H9 (cell line): ENCODE measurements at regions not wholly inside any gene's neighbourhood (a gene's known extent, or its start where the extent isn't known, plus 50 kb on each side); places are given as distances from the start of the nearest gene placed in this dataset.

Experiments
- DNase-seq: peaks from one replicate; pipeline ENCODE4 v3.0.0-alpha.2; 2017
- H2AFZ ChIP-seq: one replicate; pipeline ENCODE4 v1.6.1; 2013; ENCODE audit warnings: mild to moderate bottlenecking, low read length, control low read depth, moderate library complexity
- H2AK5ac ChIP-seq: 2 replicates; pipeline ENCODE4 v1.6.1; 2013; ENCODE audit warnings: low read length, control low read depth, mixed read lengths; ENCODE audit not compliant: insufficient read length
- H2BK120ac ChIP-seq: one replicate; pipeline ENCODE4 v1.6.1; 2013; ENCODE audit warnings: low read depth, mild to moderate bottlenecking, low read length, control low read depth, inconsistent platforms; ENCODE audit not compliant: poor library complexity, severe bottlenecking
- H2BK12ac ChIP-seq: 2 replicates; pipeline ENCODE4 v1.6.1; 2013; ENCODE audit warnings: low read length, control low read depth, mixed read lengths, low read depth; ENCODE audit not compliant: insufficient read length
- H2BK15ac ChIP-seq: 2 replicates; pipeline ENCODE4 v1.6.1; 2013; ENCODE audit warnings: low read depth, low read length, control low read depth
- H2BK20ac ChIP-seq: one replicate; pipeline ENCODE4 v1.6.1; 2013; ENCODE audit warnings: low read depth, mild to moderate bottlenecking, low read length, control low read depth, inconsistent platforms; ENCODE audit not compliant: poor library complexity, severe bottlenecking
- H2BK5ac ChIP-seq: 2 replicates; pipeline ENCODE4 v1.6.1; 2013; ENCODE audit warnings: low read length, control low read depth, mixed read lengths; ENCODE audit not compliant: insufficient read length
- H3K14ac ChIP-seq: 2 replicates; pipeline ENCODE4 v1.6.1; 2013; ENCODE audit warnings: low read length, control low read depth; ENCODE audit not compliant: insufficient read depth
- H3K18ac ChIP-seq: 2 replicates; pipeline ENCODE4 v1.6.1; 2013; ENCODE audit warnings: low read depth, mild to moderate bottlenecking, mixed read lengths, low read length, control low read depth; ENCODE audit not compliant: insufficient read length
- H3K23ac ChIP-seq: 2 replicates; pipeline ENCODE4 v1.6.1; 2013; ENCODE audit warnings: low read length, control low read depth, mixed read lengths, low read depth; ENCODE audit not compliant: insufficient read length
- H3K23me2 ChIP-seq: 2 replicates; pipeline ENCODE4 v1.6.1; 2013; ENCODE audit warnings: low read depth, mild to moderate bottlenecking, mixed read lengths, low read length, control low read depth; ENCODE audit not compliant: insufficient read length, poor library complexity, severe bottlenecking
- H3K27ac ChIP-seq: 2 replicates; pipeline ENCODE4 v1.5.1; 2013; ENCODE audit warnings: low read length, control low read depth, mixed read lengths, low read depth; ENCODE audit not compliant: insufficient read length
- H3K27me3 ChIP-seq: 2 replicates; pipeline ENCODE4 v1.6.1; 2013; ENCODE audit warnings: low read length, control low read depth, inconsistent platforms; ENCODE audit not compliant: insufficient read depth
- H3K4ac ChIP-seq: 2 replicates; pipeline ENCODE4 v1.6.1; 2013; ENCODE audit warnings: low read depth, mild to moderate bottlenecking, control low read depth, inconsistent platforms, low read length, moderate library complexity
- H3K4me1 ChIP-seq: 2 replicates; pipeline ENCODE4 v1.6.1; 2013; ENCODE audit warnings: low read length, control low read depth, inconsistent platforms; ENCODE audit not compliant: insufficient read depth
- H3K4me2 ChIP-seq: 2 replicates; pipeline ENCODE4 v1.6.1; 2013; ENCODE audit warnings: low read length, control low read depth, mixed read lengths; ENCODE audit not compliant: insufficient read length, insufficient read depth
- H3K56ac ChIP-seq: 2 replicates; pipeline ENCODE4 v1.6.1; 2013; ENCODE audit warnings: low read depth, mild to moderate bottlenecking, mixed read lengths, low read length, control low read depth; ENCODE audit not compliant: insufficient read length
- H3K79me1 ChIP-seq: 2 replicates; pipeline ENCODE4 v1.6.1; 2013; ENCODE audit warnings: low read depth, mild to moderate bottlenecking, moderate library complexity, low read length, control low read depth, inconsistent platforms; ENCODE audit not compliant: insufficient read depth, poor library complexity, severe bottlenecking
- H3K79me2 ChIP-seq: 2 replicates; pipeline ENCODE4 v1.6.1; 2013; ENCODE audit warnings: low read length, control low read depth, inconsistent platforms; ENCODE audit not compliant: insufficient read depth
- H3K9ac ChIP-seq: 2 replicates; pipeline ENCODE4 v1.6.1; 2013; ENCODE audit warnings: low read length, control low read depth, mixed read lengths; ENCODE audit not compliant: insufficient read length; ENCODE audit errors: extremely low read depth
- H3K9me3 ChIP-seq: one replicate; pipeline ENCODE4 v1.6.1; 2013; ENCODE audit warnings: low read depth, low read length, inconsistent platforms; ENCODE audit not compliant: control insufficient read depth
- H3T11ph ChIP-seq: one replicate; pipeline ENCODE4 v1.6.1; 2013; ENCODE audit warnings: mild to moderate bottlenecking, low read length, control low read depth, inconsistent platforms
- H4K20me1 ChIP-seq: one replicate; pipeline ENCODE4 v1.6.1; 2013; ENCODE audit not compliant: control insufficient read depth, insufficient read length, insufficient read depth
- H4K5ac ChIP-seq: 2 replicates; pipeline ENCODE4 v1.6.1; 2013; ENCODE audit warnings: low read depth, mild to moderate bottlenecking, mixed read lengths, low read length, control low read depth; ENCODE audit not compliant: insufficient read length
- H4K8ac ChIP-seq: replicated peaks from 2 replicates; pipeline ENCODE4 v1.6.1; 2013; ENCODE audit warnings: low read length, control low read depth, mixed read lengths, low read depth; ENCODE audit not compliant: insufficient read length
- H4K91ac ChIP-seq: 2 replicates; pipeline ENCODE4 v1.6.1; 2013; ENCODE audit warnings: low read depth, mild to moderate bottlenecking, moderate library complexity, mixed read lengths, low read length, control low read depth; ENCODE audit not compliant: insufficient read length
- H3K27ac Mint-ChIP-seq, 3 experiments: 2 replicates in 2 of 3; 3 replicates in 1 of 3; pipeline ENCODE4 v1.8.0; 2020 to 2021; ENCODE audit warnings: mixed read lengths in 3 of 3, mild to moderate bottlenecking in 1 of 3, moderate library complexity in 1 of 3
- H3K27me3 Mint-ChIP-seq: 2 replicates; pipeline ENCODE4 v1.8.0; 2021; ENCODE audit warnings: low read depth, mild to moderate bottlenecking, moderate library complexity, mixed read lengths
- H3K36me3 Mint-ChIP-seq, 3 experiments: 2 replicates in 2 of 3; 3 replicates in 1 of 3; pipeline ENCODE4 v1.8.0; 2020 to 2021; ENCODE audit warnings: low read depth in 3 of 3, mixed read lengths in 3 of 3; ENCODE audit not compliant: insufficient read depth in 1 of 3
- H3K4me1 Mint-ChIP-seq, 2 experiments: 2 replicates each; pipeline ENCODE4 v1.8.0; 2020; ENCODE audit warnings: mixed read lengths in 2 of 2
- H3K4me3 Mint-ChIP-seq, 2 experiments: 2 replicates in 1 of 2; 3 replicates in 1 of 2; pipeline ENCODE4 v1.8.0; 2020 to 2021; ENCODE audit warnings: mild to moderate bottlenecking in 2 of 2, mixed read lengths in 2 of 2, moderate library complexity in 1 of 2
- H3K9me3 Mint-ChIP-seq, 2 experiments: 2 replicates in 1 of 2; 3 replicates in 1 of 2; pipeline ENCODE4 v1.8.0; 2020; ENCODE audit warnings: mild to moderate bottlenecking in 2 of 2, mixed read lengths in 2 of 2, moderate library complexity in 1 of 2
- WGBS: extraction: QIAGEN DNeasy Blood & Tissue Kit; methylation state at CpG from one replicate; pipeline ENCODE4 v1.1.7; 2013; ENCODE audit warnings: missing lambda C conversion rate, low lambda C conversion rate, mixed read lengths; ENCODE audit not compliant: insufficient read length; ENCODE audit errors: extremely low coverage; 5-methylcytosine and 5-hydroxymethylcytosine counted together
- TF ChIP-seq, protein P1 (sequence below): fragments of 200-600 bp; sonication (generic); conservative IDR thresholded peaks from 3 replicates; pipeline ENCODE4 v1.8.0; 2021; ENCODE audit warnings: antibody characterized with exemption, mild to moderate bottlenecking

DNA sequence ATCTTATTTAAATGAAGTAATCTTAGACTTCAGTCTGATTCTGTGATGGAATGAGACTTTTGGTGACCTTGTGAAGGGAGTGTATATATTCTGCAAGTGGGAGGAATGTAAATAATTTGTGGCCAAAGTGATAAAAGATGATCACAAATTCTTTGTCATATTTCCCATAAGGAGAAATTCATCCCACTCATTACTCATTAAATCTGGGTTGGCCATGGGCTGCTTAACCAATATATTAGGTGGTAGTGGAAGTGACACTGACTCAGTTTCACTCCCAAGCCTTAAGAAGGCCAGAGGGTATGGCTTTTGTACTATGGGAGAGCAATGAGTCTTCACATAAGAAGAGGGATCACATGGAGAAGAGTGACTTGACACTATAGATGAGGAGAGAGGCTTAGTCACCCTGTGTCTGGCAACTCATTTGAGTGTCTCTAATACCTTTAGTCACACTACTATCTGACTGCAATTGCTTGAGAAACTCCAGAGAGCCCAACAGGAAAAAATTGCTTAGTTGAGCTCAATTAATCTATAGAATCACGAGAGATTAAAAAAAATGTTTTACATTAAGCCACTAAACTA lies 408.2 kb upstream of the PITX2 start:
- Histone ChIP-seq H2BK20ac (no peak overlapping the region), H2AK5ac (no peak overlapping the region), H2AFZ (no peak overlapping the region), H3K23ac (no peak overlapping the region), H3K4ac (no peak overlapping the region), H3K27ac (no peak overlapping the region), H3K9me3 (no peaks in the 10 kb centered on the region), H4K20me1 (no peaks in the 10 kb centered on the region), H2BK12ac (no peak overlapping the region), H2BK5ac (no peak overlapping the region), H3K4me2 (no peak overlapping the region), H4K91ac (no peak overlapping the region), H4K8ac (no peak overlapping the region), H2BK15ac (no peak overlapping the region), H3K18ac (no peak overlapping the region), H3K23me2 (no peaks in the 10 kb centered on the region), H3K27me3 (no peaks in the 10 kb centered on the region), H3T11ph (no peak overlapping the region), H3K79me1 (no peaks in the 10 kb centered on the region), H3K56ac (no peak overlapping the region), H4K5ac (no peak overlapping the region), H3K4me1 (no peaks in the 10 kb centered on the region; the same call in 1 of the 2 replicates), H2BK120ac (no peak overlapping the region), H3K14ac (no peak overlapping the region), H3K9ac (no peak overlapping the region), H3K79me2 (no peaks in the 10 kb centered on the region)
- Mint-ChIP-seq H3K4me3 (no peak overlapping the region), H3K9me3 (peaks cover 0 to 2% of the 10 kb centered on the region in 2 experiments; a peak in 1 of 5 replicates), H3K36me3 (peaks cover 0 to 3% (median 2%) of the 10 kb centered on the region in 3 experiments; a peak in 2 of 7 replicates), H3K27me3 (no peaks in the 10 kb centered on the region), H3K4me1 (peaks cover 4 to 16% of the 10 kb centered on the region in 2 experiments), H3K27ac (no peak overlapping the region)
- no CpG with 5 or more reads among the region's 1 CpG for WGBS
- no peak for DNase-seq
- TF ChIP-seq, protein P1, sequence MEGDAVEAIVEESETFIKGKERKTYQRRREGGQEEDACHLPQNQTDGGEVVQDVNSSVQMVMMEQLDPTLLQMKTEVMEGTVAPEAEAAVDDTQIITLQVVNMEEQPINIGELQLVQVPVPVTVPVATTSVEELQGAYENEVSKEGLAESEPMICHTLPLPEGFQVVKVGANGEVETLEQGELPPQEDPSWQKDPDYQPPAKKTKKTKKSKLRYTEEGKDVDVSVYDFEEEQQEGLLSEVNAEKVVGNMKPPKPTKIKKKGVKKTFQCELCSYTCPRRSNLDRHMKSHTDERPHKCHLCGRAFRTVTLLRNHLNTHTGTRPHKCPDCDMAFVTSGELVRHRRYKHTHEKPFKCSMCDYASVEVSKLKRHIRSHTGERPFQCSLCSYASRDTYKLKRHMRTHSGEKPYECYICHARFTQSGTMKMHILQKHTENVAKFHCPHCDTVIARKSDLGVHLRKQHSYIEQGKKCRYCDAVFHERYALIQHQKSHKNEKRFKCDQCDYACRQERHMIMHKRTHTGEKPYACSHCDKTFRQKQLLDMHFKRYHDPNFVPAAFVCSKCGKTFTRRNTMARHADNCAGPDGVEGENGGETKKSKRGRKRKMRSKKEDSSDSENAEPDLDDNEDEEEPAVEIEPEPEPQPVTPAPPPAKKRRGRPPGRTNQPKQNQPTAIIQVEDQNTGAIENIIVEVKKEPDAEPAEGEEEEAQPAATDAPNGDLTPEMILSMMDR = no peak
